ENCODE measurements at regions not wholly inside any gene's neighbourhood (a gene's known extent, or its start where the extent isn't known, plus 50 kb on each side); places are given as distances from the start of the nearest gene placed in this dataset.
"Not testable (repeated sequence)": the region's sequence is repeated elsewhere in the genome, so short reads cannot be mapped to it uniquely, and the experiment has no call there.

DNA sequence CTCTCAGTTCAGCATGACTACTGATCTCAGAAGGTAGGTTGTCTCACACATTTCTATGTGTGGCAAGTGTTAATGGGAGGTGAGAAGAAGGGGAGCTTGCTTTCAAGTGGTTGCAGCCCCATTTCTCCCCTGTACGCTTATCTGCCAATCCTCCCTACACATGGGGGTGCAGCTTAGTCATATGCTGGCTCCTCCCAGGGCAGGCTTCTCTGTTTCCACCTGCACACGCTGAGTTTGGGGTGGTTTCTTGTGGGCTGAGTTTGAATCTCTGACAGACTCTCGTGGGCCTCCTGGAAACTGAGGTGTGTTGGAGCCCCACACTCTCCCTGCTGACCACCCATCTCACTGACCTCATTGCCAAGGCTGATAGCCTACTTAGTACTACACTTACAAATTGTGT is 435.8 kb upstream of the MTPN start:
- no peak for DNase-seq (ENCODE audit: low read depth)

DNA sequence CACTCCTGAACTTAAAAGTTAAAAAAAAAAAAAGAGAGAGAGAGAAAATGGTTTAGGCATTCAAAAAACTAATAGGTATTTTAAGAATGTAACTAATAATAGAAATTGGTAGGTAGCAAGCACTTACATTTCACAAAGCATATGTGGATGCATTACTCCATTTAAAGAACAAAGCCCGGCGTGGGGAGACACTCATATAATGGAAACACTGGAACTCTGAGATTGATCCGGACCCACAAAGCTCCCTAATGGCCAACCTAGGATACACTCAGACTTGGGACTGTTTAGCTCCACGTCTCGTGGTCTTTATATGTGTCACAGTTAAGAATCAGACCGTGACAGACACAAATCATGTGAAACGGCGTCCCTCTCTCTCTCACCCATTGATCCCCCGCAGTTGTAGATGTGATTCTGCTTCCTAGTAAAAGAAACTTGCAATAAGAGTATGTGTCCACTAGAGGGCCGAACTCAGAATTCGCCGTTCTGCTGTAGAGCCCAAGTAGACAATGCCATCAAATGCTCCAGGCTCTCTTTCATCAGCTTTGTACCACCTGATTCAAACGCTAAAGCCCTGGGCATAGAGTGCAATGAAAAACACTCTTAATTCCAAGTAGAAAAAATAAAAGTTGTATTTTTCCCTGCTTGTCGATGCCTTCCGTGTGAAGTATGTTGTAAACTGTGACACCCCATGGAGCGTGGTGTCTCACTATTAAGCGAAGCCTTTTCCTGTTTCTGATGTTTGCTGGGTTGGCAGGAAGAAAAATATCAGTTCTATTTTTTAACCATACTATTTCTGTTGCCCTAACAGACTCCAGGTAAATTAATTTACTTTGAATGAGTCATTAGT is 429.0 kb upstream of the MTPN start:
- peak; percentile 13 for DNase-seq (ENCODE audit: low read depth)

DNA sequence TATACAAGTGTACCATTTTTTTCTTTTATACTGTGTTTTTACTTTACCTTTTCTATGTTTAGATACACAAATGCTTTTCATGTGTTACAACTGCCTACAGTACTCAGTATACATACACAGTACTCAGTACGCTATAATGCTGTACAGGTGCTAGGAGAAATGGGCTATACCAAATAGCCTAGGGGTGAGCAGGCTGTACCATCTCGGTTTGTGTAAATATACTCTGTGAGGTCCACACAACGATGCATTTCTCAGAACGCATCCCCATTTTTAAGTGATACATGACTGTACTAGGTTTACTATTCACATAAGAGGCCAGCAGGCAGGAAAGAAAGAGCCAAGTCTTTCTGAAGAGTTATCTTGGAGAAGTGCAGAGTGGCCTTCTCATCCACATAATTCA is 426.4 kb upstream of the MTPN start:
- no peak for DNase-seq (ENCODE audit: low read depth)

DNA sequence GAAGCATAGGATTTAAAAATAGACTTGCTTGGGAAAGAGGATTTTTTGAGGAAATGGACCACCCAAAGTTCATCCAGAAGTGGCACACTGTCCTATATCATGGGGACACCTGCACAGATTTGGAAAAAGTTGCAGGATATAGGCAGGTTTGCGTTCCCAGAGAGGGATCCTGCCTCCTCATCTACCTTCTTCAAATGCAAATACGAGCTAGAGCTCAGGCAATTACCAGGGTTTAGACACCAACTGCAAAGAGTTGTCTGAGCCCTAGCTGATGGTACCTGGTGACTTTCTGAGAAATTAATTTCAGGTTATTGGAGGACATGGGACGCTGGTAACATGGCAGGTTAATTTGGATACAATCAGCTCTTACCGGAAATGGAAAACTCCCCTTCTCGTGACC is 423.7 kb upstream of the MTPN start:
- DNase-seq (ENCODE audit: low read depth): no peak

- no peak for DNase-seq (ENCODE audit: low read depth)
Measured at GRCh38 chr7:136399385-136399784, 422.2 kb upstream of the MTPN start.

DNA sequence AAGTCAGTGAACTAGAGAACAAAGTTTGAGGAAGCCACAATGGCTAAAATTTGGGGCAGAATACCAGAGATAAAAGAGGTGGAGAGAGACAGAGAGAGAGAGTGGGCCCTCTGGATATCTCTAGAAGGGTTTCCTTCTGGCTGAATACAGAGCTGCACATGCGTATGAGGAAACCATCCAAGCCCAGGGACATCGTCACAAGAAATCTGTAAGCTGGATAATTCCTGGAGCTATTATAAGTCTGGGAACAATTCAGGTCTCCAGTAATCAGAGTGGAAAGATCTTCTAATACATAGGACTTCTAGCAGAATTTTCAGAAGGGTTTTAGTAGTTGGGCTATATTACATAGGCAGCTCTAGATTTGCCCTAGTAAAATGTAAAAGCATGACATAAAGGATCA is 415.7 kb upstream of the MTPN start:
- DNase-seq (ENCODE audit: low read depth): no peak

- DNase-seq (ENCODE audit: low read depth): no peak
Measured at GRCh38 chr7:136391371-136391770, 414.2 kb upstream of the MTPN start.

- no peak for DNase-seq (ENCODE audit: low read depth)
Measured at GRCh38 chr7:136389933-136390332, 412.8 kb upstream of the MTPN start.

- no peak for DNase-seq (ENCODE audit: low read depth)
Measured at GRCh38 chr7:136386876-136387275, 409.7 kb upstream of the MTPN start.

DNA sequence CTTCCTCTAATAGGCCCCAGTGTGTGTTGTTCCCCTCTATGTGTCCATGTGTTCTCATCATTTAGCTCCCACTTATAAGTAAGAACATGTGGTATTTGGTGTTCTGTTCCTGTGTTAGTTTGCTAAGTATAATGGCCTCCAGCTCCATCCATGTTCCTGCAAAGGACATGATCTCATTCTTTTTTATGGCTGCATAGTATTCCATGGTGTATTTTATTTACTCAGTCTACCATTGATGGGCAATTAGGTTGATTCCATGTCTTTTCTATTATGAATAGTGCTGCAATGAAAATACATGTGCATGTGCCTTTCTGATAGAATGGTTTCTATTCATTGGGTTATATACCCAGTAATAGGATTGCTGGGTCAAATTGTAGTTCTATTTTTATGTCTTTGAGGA is 394.2 kb upstream of the MTPN start:
- not testable (repeated sequence) for DNase-seq (ENCODE audit: low read depth)

DNA sequence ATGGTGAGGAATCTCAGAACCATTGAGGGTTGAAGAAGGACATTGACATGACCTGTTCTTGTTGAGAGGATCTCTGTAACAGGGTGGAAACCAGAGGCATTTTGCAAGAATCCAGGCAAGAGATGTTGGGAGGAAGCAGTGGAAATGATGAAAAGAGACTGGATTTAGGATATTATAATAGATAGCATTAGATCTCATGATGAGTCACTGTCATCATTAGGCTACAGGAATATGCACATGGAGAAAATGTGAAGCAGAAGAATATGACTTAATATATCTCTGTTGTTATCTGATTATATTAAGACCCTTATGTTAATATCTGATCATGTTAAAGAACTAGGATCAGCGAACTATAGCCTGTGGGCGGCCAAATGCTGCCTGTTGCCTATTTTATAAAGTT is 393.0 kb upstream of the MTPN start:
- DNase-seq (ENCODE audit: low read depth): no peak

DNA sequence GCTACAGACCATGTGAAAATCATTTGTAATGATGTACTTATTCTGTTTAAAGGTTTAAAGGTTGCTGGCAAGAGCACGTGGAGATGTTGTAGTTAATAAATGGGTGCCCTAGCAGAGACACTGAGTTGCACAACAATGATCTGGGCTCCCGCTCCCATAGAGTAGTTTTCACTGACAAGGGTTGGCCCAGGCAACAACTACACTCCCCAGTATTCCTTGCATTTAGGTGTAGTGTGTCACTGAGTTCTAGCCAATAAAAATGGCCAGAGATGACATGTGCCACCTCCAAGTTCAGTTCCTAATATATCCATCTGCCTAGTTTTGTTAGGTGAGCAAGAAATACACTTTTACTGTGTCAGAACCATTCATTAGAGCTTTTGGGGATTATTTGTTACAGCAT is 392.1 kb upstream of the MTPN start:
- no peak for DNase-seq (ENCODE audit: low read depth)

GRCh38 chr7:136359333-136359903 is 382.3 kb upstream of the MTPN start:
- no peak for DNase-seq (ENCODE audit: low read depth)

DNA sequence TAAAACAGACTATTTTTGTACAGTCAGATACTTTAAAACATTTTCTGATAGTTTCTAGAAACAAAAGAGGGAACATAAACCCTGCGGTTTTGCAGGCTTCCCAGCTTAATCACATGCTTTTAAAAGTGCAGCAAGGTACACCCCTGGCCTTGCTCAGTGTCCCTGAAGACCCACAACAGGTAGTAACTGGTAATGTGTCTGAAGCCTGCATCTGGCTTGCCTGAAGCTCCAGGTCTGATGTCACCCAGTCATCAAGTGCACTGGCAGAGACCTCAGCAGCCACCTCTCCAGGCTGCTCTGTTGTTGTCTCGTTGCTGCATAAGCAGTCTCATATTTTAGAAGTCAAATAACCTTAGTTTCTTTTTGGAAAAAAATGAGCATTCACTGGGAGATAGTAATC is 376.1 kb upstream of the MTPN start:
- DNase-seq (ENCODE audit: low read depth): no peak

DNA sequence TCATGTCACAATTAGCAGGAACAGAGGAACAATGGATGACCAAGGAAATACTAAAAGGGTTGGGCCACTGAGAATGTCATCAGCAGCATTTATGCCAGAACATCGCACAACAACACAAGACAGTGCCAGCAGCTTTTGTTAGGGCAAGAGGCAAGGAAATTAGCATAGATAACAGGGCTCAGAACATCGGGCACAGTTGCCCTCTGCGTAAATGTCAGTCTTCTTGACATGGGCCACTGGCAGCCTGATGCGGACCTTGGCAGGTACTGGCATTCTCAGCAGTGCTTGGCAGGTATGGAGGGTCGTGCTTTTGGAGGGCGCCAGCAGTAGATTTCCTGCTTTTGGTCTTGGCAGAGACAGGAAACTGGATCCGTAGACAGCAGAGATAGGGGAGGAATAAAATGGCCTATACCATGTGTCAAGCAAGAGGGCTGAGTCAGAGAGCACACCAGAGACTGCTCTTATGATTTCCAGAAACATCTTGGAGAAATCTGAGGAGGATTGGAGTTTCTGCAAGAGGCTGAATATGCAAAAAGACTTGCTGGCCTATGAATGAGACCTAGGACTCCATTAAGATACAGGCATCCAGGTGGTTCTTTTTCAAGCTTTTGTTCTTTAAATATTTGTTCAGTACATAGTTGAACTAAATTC is 371.5 kb upstream of the MTPN start:
- no peak for DNase-seq (ENCODE audit: low read depth)

- no peak for DNase-seq (ENCODE audit: low read depth)
Measured at GRCh38 chr7:136348142-136348541, 371.0 kb upstream of the MTPN start.

DNA sequence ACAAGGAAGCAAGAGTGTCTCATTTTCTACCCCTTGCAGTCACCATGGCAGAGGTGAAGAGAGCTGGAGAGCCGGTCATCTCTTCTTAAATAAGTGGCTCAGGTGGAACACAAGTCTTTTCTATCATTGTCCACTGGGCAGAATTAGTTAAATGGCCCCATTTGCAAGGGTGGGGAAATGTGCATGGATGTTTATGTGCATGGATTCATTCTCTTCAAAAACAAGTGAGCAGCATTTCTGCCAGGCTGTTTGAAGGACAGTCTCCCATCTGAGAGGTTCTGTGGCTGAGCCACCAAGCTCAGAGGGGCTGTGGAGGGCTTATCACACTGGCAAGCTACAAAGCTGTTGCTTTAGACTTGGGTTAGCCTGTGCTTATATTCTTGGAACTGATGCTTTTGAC is 370.3 kb upstream of the MTPN start:
- no peak for DNase-seq (ENCODE audit: low read depth)

- no peak for DNase-seq (ENCODE audit: low read depth)
Measured at GRCh38 chr7:136342251-136342650, 365.1 kb upstream of the MTPN start.

DNA sequence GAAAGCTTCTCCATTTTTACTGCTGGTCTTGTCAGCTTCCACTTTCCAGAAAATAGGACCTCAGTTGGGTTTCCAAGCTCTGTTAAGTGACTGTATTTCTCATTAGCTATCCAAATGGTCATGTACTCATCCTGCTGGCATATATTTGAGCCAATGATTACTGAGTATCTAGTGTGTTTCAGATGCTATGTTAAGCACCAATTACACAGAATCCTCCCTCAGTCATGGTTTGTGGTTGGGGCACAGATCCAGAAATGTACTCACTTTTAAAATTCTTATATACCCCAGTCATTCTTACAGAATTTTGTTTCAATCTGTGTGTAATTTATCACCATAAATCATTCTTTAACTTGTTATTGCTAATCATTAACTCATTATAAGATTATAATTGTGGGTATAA is 362.3 kb upstream of the MTPN start:
- DNase-seq (ENCODE audit: low read depth): no peak

GRCh38 chr7:136336932-136337331 is 359.8 kb upstream of the MTPN start:
- DNase-seq (ENCODE audit: low read depth): no peak

GRCh38 chr7:136333636-136334035 is 356.5 kb upstream of the MTPN start:
- DNase-seq (ENCODE audit: low read depth): no peak

- DNase-seq (ENCODE audit: low read depth): no peak
Measured at GRCh38 chr7:136326045-136326609, 349.0 kb upstream of the MTPN start.

GRCh38 chr7:136325578-136325977 is 348.4 kb upstream of the MTPN start:
- no peak for DNase-seq (ENCODE audit: low read depth)

Data from GM04503 (cell line).